Pulmonary artery endothelial cell (primary cell): ENCODE measurements at regions not wholly inside any gene's neighbourhood (a gene's known extent, or its start where the extent isn't known, plus 50 kb on each side); places are given as distances from the start of the nearest gene placed in this dataset.
"Not testable (repeated sequence)": the region's sequence is repeated elsewhere in the genome, so short reads cannot be mapped to it uniquely, and the experiment has no call there.

ENCODE experiments used
- DNase-seq: peaks from one replicate; pipeline ENCODE4 v3.0.0-alpha.2; 2011; ENCODE audit warnings: low read depth, low spot score

DNA sequence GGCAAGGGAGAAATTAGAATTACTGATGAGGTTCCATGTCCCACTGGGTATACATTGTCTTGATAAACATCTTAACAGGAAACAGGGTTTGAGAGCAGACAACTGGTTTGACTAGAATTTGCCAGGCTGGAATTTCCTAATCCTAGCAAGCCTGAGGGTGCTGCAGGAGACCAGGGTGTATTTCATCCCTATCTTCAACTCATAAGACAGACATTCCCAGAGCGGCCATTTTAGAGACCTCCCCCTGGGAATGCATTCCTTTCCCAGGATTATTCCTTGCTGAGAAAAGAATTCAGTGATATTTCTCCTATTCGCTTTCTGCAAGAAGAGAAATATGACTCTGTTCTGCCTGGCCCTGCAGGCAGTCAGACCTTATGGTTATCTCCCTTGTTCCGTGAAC lies 859.3 kb upstream of the GBE1 start:
- DNase-seq: not testable (repeated sequence)

- DNase-seq: no peak
Measured at GRCh38 chr3:82618594-82618993, 857.1 kb upstream of the GBE1 start.

DNA sequence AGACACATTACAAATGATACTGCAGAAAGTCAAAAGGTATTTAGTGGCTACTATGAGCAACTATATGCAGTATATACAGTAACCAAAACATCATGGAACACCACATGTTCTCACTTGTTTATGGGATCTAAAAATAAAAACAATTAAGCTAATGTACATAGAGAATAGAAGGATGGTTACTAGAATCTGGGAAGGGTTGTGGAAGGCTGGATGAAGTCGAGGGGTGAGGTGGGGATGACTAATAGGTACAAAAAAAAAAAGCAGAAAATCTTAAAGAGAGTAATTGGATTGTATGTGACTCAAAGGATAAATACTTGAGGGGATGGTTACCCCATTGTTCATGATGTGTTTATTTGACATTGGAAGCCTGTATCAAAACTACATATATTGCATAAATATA lies 848.8 kb upstream of the GBE1 start:
- no peak for DNase-seq

- no peak for DNase-seq
Measured at GRCh38 chr3:82607391-82607790, 845.9 kb upstream of the GBE1 start.

DNA sequence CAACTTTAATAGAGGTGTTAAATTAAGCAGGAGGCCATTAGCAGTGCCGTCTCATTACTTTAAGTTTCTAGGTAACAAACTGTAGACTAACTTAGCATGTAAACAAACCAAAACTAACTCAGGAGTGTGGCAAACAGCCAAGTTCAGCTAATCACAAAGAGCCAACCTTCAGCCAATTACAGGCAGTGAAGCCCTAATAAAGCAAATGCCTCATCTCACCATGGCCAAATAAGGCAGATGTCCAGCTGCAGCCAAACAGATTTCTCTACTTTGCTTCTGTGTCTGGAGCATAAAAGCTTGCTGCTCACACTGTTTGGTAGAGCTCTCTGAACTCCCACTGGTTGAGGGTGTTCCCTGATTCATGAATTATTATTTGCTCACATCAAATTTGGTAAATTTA lies 835.4 kb upstream of the GBE1 start:
- DNase-seq: no peak

DNA sequence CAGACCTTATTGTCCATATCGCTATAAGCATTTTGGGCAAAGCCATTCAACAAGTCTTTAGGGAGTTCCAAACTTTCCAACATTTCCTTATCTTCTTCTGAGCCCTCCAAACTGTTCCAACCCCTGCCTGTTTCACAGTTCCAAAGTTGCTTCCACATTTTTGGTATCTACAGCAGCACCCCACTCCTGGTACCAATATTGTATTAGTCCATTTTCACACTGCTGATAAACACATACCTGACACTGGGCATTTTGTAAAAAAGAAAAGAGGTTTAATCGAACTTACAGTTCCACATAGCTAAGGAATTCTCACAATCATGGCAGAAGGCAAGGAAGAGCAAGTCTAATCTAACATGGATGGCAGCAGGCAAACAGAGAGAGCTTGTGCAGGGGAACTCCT lies 834.1 kb upstream of the GBE1 start:
- no peak for DNase-seq

GRCh38 chr3:82587174-82587573 lies 825.7 kb upstream of the GBE1 start:
- no peak for DNase-seq

DNA sequence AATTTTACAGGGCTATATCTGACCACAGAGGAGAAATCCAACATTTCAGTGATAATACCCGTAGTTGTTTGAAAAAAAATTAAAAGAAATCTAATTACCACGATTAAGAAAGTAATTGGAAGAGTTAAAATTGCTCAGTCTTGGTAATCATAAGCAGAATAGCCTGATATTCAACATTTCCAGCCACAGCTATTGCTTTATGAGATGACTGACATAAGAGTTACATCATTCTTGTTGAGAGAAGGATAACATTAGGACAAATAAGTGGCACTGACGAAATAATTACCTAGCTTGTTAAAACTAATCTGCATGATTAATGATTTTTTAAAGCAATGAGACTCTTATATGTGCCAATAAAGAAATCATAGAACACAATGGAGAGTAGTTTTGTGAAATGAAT lies 825.0 kb upstream of the GBE1 start:
- DNase-seq: no peak

- DNase-seq: not testable (repeated sequence)
Measured at GRCh38 chr3:82586002-82586401, 824.6 kb upstream of the GBE1 start.

- DNase-seq: not testable (repeated sequence)
Measured at GRCh38 chr3:82585591-82585990, 824.1 kb upstream of the GBE1 start.

- not testable (repeated sequence) for DNase-seq
Measured at GRCh38 chr3:82584861-82585260, 823.4 kb upstream of the GBE1 start.

GRCh38 chr3:82584415-82584814 lies 823.0 kb upstream of the GBE1 start:
- DNase-seq: not testable (repeated sequence)

DNA sequence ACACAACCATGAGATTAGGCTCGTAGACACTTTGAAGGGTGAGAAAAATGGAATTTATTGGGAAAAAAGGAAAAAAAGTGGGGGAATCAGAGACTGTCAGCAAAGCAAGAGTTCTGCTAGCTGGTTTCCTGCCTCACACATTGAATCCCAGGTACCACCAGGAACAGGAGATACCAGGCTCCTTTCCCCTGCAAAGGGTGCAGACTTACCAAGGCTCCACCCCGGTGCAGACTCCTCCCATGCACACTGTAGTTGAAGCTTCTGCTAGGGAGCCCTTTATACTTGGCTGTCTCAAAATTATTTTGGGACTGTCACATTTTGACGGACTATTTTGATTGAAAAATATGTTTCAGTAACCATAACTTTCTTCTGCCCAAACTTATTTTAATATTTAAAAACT lies 819.9 kb upstream of the GBE1 start:
- DNase-seq: no peak

- no peak for DNase-seq
Measured at GRCh38 chr3:82572721-82573120, 811.3 kb upstream of the GBE1 start.

DNA sequence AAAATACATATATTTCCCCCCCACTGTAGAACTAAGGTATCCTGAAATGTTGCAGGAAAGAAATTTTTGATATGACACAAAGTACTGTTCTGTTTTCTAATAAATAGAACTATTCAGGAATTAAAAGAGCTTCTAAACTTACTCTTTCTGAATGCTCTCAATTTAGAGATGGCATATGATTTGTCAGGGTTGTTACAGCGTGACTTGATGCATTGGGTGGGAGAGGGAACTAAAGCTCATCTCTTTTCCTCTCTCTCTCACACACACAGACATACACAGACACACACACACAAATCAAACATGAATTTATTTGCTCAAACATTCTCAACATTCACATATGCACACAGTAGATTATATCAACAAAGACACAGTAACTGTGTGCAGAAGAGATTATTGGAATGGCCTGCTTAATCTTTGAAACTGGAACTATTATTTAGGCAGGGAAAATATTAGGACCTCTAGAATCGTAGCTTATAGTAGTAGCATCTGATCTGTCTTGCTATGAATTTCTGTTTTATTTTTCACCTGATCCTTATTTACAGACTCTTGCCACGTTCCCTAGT lies 807.4 kb upstream of the GBE1 start:
- no peak for DNase-seq

- DNase-seq: no peak
Measured at GRCh38 chr3:82567029-82567600, 805.7 kb upstream of the GBE1 start.

GRCh38 chr3:82562896-82563295 lies 801.5 kb upstream of the GBE1 start:
- DNase-seq: no peak

DNA sequence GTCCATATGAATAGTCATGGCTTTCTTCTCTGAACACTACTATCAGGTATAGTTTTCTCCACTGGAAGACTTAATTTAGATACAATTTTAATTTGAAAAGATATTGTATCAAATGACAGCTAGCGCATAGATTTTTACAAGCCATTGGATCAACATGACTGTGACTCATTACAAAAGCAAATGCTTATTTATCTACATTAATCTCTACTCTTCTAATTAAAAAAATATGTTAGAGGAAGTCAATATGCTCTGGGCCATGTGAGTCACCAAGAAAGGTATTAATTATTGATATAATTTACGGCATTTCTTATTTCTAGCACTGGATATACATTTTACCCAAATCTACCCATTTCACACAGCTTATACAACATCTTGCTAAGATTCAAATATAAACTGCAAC lies 800.3 kb upstream of the GBE1 start:
- DNase-seq: no peak

GRCh38 chr3:82558081-82558480 lies 796.6 kb upstream of the GBE1 start:
- no peak for DNase-seq

GRCh38 chr3:82556113-82556512 lies 794.7 kb upstream of the GBE1 start:
- DNase-seq: no peak

GRCh38 chr3:82542556-82542955 lies 781.1 kb upstream of the GBE1 start:
- not testable (repeated sequence) for DNase-seq

GRCh38 chr3:82521657-82522056 lies 760.2 kb upstream of the GBE1 start:
- DNase-seq: no peak

- DNase-seq: no peak
Measured at GRCh38 chr3:82520846-82521245, 759.4 kb upstream of the GBE1 start.
